PFSK-1 (cell line): ENCODE measurements at regions not wholly inside any gene's neighbourhood (a gene's known extent, or its start where the extent isn't known, plus 50 kb on each side); places are given as distances from the start of the nearest gene placed in this dataset.

Experiments used
- POLR2AphosphoS5 ChIP-seq: IDR thresholded peaks from 2 replicates; pipeline ENCODE4 v1.6.1; 2012; ENCODE audit warnings: low read depth, mild to moderate bottlenecking, control low read depth, low read length, moderate library complexity
- SIN3A ChIP-seq: IDR thresholded peaks from 2 replicates; pipeline ENCODE4 v1.6.1; 2012; ENCODE audit warnings: mild to moderate bottlenecking, low read length, moderate library complexity, borderline replicate concordance; ENCODE audit not compliant: insufficient read depth

DNA sequence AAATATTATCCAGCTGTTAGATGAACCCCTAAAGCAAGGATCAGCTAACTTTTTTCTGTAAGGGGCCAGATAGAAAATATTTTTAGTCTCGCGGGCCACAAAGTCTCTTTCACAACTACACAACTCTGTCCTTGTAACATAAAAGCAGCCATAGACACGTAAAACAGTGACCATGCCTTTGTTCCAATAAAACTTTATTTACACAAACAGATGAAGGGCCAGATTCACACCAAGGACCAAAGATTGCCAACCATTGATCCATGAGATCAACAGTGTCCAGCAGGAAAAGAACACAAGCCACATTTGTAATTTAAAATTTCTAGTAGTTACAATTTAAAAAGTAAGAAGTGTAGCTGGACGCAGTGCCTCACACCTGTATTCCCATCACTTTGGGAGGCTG lies 109.7 kb downstream of the PHETA1 start:
- TF ChIP-seq POLR2AphosphoS5 = no peak
- TF ChIP-seq SIN3A = no peak
